ENCODE measurements at regions not wholly inside any gene's neighbourhood (a gene's known extent, or its start where the extent isn't known, plus 50 kb on each side); places are given as distances from the start of the nearest gene placed in this dataset.

GRCh38 chr18:44388329-44388728 lies 292.4 kb upstream of the SETBP1 start:
- TF ChIP-seq CTCF (optimal IDR thresholded peaks at IDR 0.05 in 1 of 3, IDR thresholded peaks at IDR 0.05 in 1 of 3, conservative IDR thresholded peaks at IDR 0.05 in 1 of 3; ENCODE audit: extremely low read depth in 1 of 3, insufficient read depth in 2 of 3, low read length in 3 of 3) (no peak), EZH2 (IDR thresholded peaks at IDR 0.05; ENCODE audit: low read length) (no peak)

Measured in keratinocyte (primary cell).